NCI-H748 (cell line): ENCODE measurements at regions not wholly inside any gene's neighbourhood (a gene's known extent, or its start where the extent isn't known, plus 50 kb on each side); places are given as distances from the start of the nearest gene placed in this dataset.

Experiments used
- DNase-seq: peaks from one replicate; lab custom pipeline; 2025; ENCODE audit not compliant: unreplicated experiment; lab: John Stamatoyannopoulos, UW

DNA sequence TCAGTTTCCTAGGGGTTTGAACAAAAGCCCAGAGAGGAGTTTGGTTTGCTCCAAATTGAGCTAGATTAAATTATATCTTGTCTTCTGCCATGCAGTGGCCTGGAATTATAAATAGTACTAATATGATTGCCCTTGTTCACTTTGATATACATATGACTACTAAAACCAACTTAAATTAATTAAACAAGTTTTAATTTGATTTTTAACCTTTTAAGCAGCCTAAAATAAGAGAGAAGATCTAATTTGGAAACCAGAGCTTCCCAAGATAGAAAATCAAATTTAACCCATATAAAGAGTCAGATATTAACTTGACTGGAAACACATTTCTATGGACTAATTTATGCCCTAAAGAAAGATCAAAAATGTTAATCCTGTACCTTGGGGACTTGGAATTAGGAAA lies 444.5 kb upstream of the SLC8A1 start:
- DNase-seq = no peak

DNA sequence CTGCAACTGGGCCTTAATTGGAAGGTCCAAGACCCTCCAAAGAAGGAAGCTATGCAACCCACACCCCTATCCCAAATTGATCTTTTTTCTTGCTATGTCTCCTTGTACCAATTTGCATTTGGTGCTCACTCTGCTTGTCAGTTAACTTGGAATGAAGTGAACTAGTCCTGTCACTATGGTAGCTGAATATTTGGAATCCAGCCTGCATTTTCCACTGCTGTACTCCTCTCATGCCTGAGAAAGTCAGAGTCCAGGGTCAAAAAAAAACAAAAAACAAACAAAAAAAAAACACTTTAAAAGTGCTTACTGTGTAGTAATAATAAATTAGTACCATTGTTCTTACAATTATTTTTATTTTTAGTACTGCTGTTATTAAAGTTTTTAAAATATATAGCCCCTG lies 462.8 kb upstream of the SLC8A1 start:
- DNase-seq = no peak

DNA sequence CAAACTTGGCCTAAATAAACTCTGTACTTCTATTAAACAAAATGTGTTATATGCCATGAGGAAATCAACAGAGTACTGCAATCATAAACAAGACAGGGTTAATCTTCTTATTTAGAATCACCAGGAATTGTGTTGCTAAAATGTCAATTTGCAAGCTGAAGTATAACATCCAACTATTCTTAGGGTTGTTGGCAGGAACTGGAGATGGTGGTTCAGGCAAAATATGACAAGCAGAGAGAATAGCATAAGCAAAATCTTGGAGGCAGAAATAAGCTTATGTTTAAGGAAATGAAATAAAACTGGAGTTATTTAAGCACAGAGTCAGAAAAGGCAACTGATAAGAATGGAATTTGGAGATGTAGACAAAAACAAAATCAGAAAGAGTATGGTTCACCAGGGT lies 463.8 kb upstream of the SLC8A1 start:
- no peak for DNase-seq

DNA sequence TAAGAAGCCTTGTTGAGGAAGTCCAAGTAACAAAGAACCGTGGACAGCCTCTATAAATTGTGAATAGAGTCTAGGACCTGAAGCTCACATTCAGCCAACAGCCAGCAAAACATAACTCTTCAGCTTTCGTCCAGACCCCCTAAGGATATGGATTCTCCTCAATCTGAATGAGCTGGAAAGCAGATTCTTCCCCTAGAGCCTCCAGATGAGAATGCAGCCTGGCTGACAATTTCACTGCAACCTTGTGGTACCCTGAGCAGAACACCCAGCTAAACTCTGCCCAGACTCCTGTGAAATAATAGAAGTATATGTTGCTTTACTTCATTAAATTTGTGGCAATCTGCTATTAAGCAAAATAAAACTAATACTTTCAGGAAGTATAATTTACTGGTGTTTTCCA lies 483.5 kb upstream of the SLC8A1 start:
- no peak for DNase-seq

DNA sequence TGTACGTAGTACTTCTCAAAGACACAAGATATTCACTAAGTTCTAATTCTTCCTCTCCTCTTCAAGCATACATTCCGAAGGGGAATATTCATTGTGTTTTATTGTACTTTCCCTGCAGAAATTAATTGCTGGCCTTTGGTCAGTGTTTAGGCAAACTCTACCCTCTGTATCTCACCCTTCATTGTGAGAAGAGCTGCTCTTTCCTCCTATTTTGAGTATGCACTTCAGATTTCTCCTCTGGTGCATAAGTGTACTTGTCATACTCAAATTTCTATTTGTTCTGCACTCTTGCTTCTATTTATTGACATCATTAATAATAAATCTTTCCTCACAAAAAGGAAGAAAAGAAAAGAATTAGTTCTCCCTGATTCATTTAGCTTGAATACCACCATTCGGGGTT lies 485.4 kb upstream of the SLC8A1 start:
- no peak for DNase-seq

DNA sequence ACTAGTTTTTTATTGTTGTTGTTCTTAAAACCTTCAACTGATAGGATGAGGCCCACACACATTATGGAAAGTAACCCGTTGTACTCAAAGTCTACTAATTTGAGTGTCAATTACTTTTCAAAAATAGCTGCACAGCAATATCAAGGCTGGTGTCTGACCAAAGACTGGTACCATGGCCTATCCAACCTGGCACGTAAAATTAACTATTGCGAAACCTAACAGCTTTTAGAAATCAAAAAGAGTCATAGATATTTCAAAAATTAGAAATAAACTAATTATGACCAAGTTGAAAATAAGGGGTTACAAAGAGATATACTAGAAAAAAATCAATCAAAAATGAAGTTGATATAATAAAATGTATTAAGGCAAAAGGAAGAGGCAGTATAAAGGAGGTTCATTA lies 501.5 kb upstream of the SLC8A1 start:
- DNase-seq = no peak

DNA sequence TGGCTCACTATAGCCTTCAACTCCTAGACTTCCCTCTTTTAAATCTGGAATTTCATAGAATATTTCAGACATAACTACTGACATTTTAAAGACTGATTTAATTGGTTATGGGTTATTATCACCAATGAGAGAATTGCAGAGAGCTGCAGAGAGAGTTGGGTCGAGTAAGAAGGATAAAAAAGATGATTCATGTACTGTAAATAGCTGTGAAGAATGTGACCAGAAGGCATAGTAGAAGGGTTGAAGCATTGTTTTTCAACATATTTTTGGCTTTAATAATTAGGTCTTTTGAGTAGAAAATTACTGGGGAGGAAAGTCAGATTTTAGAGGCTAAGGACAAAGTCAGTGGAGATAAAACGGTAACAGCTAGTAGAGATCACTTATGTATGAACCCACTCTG lies 503.2 kb upstream of the SLC8A1 start:
- DNase-seq = no peak

DNA sequence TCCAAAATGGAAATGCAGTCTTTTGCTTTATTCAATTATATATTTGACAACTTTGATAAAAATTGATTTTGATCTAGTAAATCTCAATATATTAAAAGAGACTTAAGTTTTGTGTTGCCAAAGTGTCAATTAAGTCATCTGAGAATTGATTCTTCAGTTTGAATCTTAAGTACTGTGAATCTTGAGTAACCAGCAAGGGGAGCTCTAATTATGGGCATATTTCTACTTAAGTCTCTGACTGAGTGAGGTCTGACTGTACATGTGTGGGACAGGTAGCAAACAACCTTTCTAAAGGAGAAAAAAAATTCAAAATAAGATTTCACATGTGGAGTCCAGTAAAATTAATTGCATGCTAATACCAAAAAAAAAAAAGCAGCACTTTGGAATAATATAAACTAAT lies 503.7 kb upstream of the SLC8A1 start:
- peak; percentile 3 for DNase-seq

DNA sequence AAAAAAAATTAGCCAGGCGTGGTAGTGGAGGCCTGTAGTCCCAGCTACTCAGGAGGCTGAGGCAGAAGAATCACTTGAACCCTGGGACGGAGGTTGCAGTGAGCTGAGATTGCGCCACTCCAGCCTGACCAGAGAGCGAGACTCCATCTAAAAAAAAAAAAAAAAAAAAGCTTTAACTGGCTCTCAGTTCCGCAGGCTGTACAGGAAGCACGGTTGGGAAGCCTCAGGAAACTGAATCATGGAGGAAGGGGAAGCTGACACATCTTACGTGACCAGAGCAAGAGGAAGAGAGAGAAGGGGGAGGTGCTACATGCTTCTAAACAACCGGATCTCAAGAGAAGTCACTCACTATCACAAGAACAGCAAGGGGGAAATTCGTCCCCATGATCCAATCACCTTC lies 505.6 kb upstream of the SLC8A1 start:
- DNase-seq = no peak

DNA sequence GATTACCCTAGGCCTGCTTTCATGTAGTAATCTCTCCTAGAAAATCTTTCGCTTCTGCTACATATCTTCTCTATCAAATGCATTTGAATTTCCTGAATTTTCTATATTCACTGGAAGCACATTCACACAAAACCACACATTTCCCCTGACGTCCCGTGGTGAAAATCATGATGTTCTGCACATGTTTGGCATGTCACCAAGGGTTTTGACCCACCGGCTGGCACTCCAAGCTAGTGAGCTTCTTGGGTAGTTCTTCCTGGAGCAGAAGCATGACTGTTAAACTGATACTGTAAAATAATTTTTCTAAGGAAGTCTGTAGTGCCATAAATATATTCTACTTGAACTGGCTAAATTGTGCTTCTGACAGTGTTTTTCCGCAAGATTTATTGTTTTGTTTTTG lies 510.1 kb upstream of the SLC8A1 start:
- no peak for DNase-seq

DNA sequence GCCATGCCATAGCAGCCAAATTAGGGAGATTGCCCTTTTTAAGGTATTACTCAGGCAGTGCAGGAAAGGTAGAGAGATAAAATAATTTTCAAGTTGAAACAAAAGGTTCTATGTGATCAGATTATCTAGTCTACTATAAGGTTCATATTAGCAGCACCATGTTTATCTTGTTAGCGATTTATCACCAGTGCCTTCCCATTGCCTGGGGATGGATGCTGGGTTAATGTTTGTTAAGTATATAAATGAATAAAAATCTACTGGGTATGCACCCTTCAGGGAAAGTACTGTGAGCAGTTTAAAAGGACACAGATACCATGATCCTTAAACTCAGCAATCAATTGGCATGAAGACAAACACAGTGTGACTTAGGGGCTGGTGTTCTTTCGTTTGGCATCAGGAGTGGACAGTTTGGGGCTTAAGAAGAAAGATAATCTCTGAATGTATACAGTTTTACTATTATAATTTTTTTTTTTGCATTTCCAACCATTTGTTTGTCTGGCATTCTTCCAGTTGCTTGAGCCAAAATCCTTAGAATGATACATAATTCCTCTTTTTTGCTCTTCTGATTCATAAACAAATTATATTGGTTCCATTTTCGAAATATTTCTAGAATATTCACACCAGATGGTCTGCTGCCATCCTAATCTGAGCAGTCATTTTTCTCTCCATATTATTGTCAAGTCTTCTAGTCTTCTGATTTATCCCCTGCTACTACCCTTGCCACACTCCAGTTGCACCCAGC lies 512.8 kb upstream of the SLC8A1 start:
- DNase-seq = no peak

DNA sequence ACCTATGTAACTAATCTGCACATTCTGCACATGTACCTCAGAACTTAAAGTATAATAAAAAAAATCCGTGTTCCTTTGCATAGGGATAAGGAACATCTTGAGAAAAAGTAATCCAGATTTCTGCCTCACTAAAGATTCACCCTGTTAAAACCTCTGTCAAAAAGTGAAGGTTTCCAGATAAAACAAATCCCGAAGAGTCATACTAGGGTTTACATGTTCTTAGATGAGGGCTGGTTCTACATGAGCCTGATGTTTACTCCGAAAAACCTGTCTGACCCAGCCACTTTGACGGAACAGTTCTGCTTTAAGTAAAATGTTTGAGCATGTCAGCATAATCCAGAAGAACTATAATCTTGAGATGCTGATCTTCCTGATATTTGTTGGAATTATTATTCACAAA lies 515.6 kb upstream of the SLC8A1 start:
- DNase-seq = no peak

DNA sequence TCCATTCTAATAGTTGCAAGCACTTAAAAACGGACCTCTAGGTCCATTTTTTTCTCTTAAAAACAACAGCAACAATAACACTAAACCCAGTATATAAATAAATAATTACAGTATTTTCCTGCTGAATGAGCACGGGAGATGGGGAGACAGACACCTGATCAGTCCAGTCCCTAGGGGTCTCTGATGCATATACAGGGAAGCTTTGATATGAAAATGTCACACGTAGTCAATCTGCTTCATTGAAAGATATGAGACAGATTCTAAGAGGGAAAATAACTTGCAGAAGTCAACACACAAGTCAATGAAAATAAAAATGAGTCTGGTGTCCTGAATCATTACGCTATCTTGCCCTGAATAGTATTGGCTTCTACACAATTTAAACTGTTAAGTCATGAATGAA lies 523.3 kb upstream of the SLC8A1 start:
- no peak for DNase-seq

DNA sequence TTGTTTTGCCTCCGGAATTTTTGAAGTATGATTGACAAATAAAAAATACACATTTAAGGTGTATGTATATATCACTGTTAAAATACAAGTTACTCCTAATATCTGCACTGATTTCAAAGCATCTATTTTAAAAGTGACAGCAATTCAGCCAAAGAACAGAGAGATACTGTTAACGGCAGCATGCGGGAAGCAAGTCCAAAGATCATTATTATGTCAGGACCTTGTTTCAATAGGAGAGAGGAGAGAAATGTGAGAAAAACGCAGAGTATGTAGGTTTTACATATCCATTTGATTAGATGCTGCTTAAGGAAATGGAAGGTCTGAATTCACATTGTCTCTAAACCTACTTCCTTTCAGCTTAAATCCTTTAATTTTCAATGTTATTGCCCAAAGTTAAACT lies 545.5 kb upstream of the SLC8A1 start:
- no peak for DNase-seq

DNA sequence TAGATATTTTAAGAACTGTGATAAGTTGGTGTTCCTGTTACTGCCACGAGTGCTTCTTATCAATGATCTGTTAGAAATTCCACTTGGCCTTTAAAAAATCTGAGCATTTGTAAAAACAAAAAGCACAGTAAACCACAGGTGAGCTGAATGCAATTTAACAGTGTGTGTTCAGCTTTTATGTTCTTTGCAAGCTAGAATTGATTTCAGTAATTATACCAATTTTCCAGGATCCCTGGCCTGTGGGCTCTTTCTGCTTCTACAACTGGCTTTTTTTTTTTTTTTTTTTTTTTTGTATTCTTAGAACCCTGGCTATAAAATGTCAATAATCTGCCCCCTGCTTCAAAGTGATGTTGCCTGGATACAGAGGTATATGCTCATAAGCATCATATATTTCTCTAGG lies 548.5 kb upstream of the SLC8A1 start:
- DNase-seq = peak; percentile 93

DNA sequence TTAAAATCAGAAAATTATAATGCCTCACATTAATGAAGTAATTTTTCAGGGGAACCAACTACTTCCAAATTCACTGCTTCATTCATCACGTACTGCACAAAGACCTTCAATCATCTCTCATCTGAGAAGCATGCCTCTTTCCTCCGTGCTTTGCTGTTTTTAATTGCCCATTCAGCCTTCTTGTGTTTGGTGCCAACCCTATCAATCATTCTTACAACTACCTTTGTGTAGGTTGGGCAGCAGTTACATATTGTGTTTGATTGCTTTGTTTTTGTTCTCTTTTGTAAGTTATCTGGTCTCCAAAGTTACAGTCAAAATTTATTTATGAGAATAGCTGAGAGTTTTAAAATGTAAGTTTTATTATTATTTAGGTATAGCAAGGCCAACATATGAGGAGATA lies 549.0 kb upstream of the SLC8A1 start:
- DNase-seq = peak; percentile 95

DNA sequence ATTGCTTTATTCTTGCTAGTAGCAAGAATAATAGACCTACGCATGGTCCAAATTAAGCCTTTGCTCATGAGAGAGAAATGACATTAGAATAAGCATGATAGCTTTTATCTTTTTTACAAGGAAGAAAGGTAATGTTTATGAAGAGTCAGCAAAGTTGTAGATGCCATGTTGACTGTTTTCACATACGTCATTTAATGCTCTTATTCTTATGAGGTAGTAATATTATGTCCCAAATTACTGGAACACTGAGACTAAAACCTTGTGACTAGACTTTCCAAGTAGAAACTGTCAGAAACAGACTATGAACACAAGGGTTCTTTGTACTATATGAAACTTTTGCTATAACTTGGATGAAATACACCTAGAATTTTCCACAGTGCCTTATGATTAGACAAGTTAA lies 552.8 kb upstream of the SLC8A1 start:
- no peak for DNase-seq

DNA sequence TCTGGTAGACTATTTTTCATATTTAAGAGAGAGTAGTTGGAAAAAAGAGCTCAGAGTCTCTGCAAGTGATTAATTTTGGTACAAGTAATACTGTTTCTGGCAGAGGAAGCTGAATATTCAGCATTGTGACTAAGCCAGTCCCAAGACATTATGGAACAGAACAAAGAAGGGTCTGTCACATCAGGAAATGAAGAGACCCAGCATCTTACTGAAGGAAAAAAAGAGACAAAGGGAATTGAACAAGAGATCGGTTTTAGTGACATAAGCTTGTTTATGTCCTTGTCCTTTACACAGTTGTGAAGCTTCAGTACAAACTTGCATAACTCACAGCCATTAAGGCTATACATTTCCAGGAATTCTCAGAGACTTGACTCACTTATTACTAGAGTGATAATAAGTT lies 568.5 kb upstream of the SLC8A1 start:
- no peak for DNase-seq

DNA sequence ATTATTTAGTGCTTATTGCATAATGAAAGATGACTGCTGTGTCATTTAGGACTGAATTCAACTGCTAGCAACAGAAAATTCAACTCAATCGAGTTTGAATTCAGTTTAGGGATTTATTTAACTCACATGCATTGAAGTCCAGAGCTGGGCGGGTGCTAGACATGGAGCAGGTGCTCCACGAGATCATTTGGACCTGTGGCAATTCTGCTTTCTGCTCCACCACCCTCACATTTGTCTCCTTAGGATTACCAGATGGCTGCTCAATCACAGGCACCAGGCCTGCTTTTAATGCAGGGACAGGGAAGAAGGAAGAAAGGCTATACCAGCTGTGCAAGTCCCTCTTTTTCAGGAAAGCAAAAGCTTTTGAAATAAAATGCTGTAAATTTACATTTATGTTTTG lies 572.9 kb upstream of the SLC8A1 start:
- no peak for DNase-seq

DNA sequence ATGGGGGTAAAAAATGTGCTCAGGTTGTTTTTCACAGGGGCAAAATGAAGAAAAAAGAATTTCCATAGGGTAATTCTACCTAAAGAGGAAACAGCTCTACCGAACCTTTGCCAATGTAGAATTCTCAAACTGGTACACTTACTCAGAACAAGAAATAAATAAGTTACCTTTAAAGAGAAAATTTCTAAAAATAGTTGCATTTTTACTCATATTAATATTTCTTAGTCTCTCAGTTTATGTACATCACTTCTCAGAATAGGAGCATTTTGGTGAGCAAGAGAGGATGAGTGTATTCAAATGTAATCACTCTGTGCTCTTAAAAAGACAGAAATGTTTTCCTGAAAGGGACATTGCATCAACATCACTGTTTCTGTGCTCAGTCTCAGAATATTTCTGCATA lies 574.7 kb upstream of the SLC8A1 start:
- no peak for DNase-seq

DNA sequence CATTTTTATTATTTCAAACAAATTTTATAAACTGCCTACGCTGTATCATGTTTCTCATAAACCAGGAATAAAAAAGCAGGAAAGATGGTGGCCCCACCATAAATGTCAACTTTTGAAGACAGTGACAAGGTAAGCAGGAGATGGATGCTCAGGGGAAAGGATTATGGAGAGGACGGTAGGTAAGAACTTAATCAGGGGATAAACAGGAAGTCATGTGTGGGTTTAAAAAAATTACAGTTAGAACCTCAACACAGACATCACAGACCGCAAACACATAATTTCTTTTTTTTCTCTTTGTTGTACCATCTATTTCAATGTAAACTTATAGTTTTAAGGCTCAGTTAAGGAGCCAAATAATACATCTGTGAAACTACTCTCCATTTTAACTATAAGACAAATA lies 575.2 kb upstream of the SLC8A1 start:
- DNase-seq = no peak

DNA sequence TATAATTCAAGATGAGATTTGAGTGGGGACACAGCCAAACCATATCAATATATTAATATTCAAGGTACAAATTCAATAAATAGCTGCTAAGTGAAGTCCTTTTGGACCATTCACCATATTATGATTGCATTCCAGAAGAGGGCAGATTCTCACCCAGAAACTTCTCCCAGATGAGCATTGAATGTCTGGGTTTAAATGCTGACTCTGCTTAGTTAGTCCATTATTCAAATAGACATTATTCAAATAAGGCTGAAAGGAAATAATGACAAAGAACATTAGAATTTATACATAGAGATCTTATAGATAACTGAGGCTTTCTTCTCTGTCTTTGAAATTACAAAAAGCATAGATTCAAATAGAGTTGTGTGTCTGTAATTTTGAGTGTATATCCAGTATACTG lies 579.4 kb upstream of the SLC8A1 start:
- DNase-seq = no peak

DNA sequence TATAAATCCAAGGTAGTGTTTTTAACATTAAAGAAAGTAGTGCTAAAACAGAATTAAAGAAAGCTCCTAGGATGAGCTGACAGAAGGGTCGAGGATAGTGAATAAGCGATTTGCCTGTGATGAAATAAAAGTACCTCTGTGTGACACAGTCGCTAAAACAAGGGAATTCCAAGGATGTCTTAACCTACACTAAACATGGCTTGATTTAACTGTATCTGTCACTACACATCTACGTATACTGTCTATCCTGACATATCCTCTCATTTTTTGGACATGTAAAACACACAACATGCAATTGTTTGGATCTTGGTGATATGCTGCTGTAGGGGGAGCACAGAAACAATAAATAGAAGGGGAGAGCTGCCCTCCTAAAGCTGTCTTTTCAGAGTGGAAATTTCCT lies 580.8 kb upstream of the SLC8A1 start:
- DNase-seq = no peak

DNA sequence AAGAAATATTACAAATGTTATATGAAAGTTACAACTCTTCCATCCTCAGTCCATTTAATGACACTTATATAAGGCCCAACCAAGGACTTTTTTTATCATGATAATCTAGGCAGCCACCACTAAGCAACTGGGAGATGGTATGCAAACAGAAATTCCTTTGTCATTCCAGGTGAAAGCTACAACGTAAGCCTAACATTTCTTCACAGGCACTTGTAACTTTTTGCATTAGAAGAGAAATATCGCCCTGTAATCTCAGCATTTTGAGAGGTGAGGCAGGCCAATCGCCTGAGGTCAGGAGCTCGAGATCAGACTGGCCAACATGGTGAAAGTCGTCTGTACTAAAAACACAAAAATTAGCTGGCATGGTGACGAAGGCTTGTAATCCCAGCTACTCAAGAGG lies 581.2 kb upstream of the SLC8A1 start:
- DNase-seq = no peak
